NCI-H1694 treated with DMSO at 0.1 percent for 48 hours (cell line): ENCODE measurements at regions not wholly inside any gene's neighbourhood (a gene's known extent, or its start where the extent isn't known, plus 50 kb on each side); places are given as distances from the start of the nearest gene placed in this dataset.
"Not testable (repeated sequence)": the region's sequence is repeated elsewhere in the genome, so short reads cannot be mapped to it uniquely, and the experiment has no call there.

Source experiments
- DNase-seq: peaks from one replicate; lab custom pipeline; 2025; lab: John Stamatoyannopoulos, UW

GRCh38 chr14:106201376-106201775 lies 675.0 kb downstream of the TMEM121 start:
- DNase-seq, result no peak

GRCh38 chr14:106203438-106203837 lies 677.1 kb downstream of the TMEM121 start:
- DNase-seq, result no peak

GRCh38 chr14:106204063-106204462 lies 677.7 kb downstream of the TMEM121 start:
- DNase-seq, result no peak

GRCh38 chr14:106207316-106207715 lies 680.9 kb downstream of the TMEM121 start:
- no peak for DNase-seq

GRCh38 chr14:106208794-106209193 lies 682.4 kb downstream of the TMEM121 start:
- DNase-seq, result no peak

GRCh38 chr14:106209755-106210154 lies 683.4 kb downstream of the TMEM121 start:
- DNase-seq, result no peak

GRCh38 chr14:106210650-106211049 lies 684.3 kb downstream of the TMEM121 start:
- DNase-seq, result no peak

GRCh38 chr14:106211334-106211900 lies 685.0 kb downstream of the TMEM121 start:
- no peak for DNase-seq

- no peak for DNase-seq
Observed at GRCh38 chr14:106215229-106215628, 688.8 kb downstream of the TMEM121 start.

- no peak for DNase-seq
Observed at GRCh38 chr14:106216679-106217078, 690.3 kb downstream of the TMEM121 start.

GRCh38 chr14:106218174-106218573 lies 691.8 kb downstream of the TMEM121 start:
- no peak for DNase-seq

- no peak for DNase-seq
Observed at GRCh38 chr14:106222311-106222710, 695.9 kb downstream of the TMEM121 start.

- DNase-seq, result no peak
Observed at GRCh38 chr14:106222731-106223130, 696.3 kb downstream of the TMEM121 start.

GRCh38 chr14:106227793-106228192 lies 701.4 kb downstream of the TMEM121 start:
- no peak for DNase-seq

GRCh38 chr14:106228541-106229158 lies 702.3 kb downstream of the TMEM121 start:
- DNase-seq, result no peak

GRCh38 chr14:106230071-106230470 lies 703.7 kb downstream of the TMEM121 start:
- no peak for DNase-seq

GRCh38 chr14:106233191-106233590 lies 706.8 kb downstream of the TMEM121 start:
- DNase-seq, result not testable (repeated sequence)

- not testable (repeated sequence) for DNase-seq
Observed at GRCh38 chr14:106234525-106235254, 708.3 kb downstream of the TMEM121 start.

GRCh38 chr14:106235356-106236159 lies 709.2 kb downstream of the TMEM121 start:
- DNase-seq, result no peak

GRCh38 chr14:106248321-106249192 lies 722.2 kb downstream of the TMEM121 start:
- no peak for DNase-seq

GRCh38 chr14:106253995-106254394 lies 727.6 kb downstream of the TMEM121 start:
- not testable (repeated sequence) for DNase-seq
